ENCODE measurements at regions not wholly inside any gene's neighbourhood (a gene's known extent, or its start where the extent isn't known, plus 50 kb on each side); places are given as distances from the start of the nearest gene placed in this dataset.

GRCh38 chr11:70575396-70576060 lies 177.2 kb downstream of the CTTN start:
- no peak for DNase-seq

GRCh38 chr11:70577258-70577603 lies 178.9 kb downstream of the CTTN start:
- DNase-seq, result no peak

DNA sequence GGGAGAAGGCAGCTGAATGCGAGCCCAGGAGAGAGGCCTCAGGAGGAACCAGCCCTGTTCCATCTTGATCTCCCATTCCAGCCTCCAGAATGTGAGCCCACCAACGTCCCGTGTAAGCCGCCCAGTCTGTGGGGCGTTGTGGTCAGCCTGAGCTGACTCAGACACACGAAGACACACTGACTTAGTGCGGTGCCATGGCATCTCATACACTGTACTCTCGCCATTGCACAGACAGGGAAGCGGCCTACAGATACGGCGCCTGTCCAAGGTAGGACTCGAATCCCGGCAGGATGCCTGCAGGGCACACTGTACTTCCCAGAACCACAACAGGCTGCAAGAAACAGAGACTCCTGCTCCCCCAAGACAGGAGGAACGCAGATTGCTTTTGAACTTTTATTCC lies 179.6 kb downstream of the CTTN start:
- no peak for DNase-seq

GRCh38 chr11:70578371-70578770 lies 180.0 kb downstream of the CTTN start:
- no peak for DNase-seq

DNA sequence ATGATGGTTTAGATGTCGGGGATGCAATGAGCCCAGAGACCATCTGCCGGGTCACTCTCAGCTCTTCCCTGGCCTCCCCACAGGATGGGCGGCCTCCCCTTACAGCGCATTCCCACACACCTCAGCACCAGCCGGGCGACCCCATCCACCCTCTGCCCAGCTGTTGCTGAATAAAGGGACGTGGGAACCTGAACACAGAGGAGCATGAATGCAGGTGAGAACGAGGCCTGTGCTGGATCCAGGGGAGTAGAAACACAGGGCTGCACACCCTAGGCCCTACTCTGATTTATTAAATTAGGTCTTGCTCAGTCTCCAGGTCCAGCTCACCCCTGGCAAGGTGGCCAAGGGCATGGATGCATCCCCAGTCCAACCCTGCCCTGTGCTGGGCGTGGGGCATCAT lies 180.5 kb downstream of the CTTN start:
- DNase-seq, result no peak

DNA sequence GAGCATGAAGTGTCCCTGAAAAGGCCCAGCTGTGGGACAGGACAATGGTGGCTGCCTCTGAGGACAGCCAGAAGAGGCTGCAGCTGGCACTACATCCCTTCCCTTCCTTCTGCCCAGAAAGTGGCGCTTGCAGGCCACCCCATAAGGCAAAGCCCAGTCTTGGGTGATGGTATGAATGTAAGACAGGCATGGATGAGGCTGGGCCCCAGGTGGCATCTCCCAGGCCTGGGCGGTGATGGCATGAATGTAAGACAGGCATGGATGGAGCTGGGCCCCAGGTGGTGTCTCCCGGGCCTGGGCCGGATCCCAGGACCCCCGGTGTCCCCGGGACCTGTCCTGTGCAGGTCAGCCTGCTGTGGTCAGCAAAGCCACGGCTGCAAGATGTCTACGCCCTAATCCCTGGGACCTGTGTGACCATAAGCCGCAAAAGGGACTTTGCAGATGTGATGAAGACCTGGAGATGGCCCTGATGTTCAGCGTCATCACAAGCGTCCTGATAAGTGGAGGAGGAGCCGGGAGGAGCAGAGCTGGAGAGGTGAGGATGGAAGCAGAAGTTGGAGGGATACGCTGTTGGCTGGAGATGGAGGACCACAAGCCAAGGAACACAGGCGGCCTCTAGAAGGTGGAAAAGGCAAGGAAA lies 181.1 kb downstream of the CTTN start:
- no peak for DNase-seq

DNA sequence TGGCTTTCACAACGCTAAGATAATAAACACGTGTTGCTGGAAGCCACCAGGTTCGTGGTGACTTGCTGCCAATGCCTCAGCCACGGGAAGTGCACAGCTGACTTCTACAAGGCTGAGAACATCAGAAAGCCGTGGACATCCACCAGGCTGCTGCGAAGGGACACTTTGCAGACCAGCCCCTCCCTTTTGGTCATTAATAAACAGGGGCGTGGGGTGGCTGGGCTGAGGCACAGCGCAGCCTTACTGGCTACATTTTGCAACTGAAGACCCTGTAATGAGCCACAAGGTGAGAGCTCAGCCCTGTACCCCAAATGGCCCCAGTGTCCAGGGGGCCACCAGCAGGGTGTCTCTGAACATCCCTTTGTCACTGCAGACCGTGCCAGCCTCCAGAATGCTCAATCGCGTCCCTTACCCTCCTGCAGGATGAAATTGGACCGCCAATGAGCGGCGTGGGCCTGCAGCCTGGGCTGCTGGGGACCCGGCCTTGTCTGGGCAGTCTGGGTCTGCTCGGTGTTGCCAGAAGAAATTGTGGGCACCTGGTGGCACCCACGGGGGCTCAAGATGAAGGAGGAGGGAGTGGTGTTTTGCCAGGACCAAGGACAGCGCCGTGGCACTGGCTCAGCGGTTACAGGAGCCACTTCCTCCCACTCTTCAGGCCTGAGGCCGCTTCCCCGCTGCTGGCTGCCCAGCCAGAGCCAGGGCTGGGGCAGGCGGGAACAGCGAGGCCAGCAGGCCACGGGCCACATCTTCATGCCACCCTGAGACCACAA lies 181.9 kb downstream of the CTTN start:
- no peak for DNase-seq

DNA sequence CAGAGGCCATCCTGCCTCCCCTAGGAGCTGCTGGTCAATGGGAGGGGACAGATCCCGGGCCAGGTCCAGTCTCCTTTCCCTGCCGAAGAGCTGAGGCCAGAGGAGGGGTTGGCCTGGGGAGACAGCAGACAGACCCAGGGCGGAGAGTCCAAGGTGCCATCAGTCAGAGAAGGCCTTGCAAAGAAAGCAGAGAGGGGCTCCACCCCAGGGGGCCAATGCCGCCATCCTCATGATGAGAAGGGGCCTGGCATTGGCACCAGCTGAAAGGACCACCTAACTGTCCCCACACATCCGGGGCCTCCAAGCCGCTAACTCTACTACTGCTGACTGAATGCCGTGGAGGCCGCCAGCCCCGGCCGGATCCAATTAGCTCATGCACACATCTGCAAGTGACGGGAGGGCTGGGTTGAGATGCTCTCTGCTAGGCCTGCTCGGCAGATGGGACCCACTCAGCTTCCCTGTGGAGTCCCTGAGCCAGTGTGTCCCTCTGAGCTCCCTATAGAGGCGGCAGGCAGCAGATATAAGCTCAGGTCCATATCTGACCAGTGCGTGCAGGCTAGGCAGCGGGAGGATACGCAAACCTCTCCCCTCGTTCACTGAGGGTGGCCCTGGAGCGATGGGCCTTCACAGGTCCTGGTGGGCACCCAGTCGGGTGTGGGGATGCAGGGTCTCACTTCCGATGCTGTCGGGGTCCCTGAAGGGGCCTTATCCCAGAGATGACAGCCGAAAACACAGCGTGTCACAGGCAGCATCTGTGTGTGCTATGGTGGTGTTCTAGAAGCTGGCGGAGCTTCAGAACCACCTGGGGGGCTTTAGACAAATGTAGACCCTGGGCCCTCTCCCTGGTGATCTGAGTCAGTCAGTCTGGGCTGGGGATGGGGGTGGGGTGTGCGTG lies 183.9 kb downstream of the CTTN start:
- no peak for DNase-seq

- DNase-seq, result no peak
Measured at GRCh38 chr11:70582886-70583641, 184.7 kb downstream of the CTTN start.

GRCh38 chr11:70583781-70584218 lies 185.5 kb downstream of the CTTN start:
- DNase-seq, result no peak

DNA sequence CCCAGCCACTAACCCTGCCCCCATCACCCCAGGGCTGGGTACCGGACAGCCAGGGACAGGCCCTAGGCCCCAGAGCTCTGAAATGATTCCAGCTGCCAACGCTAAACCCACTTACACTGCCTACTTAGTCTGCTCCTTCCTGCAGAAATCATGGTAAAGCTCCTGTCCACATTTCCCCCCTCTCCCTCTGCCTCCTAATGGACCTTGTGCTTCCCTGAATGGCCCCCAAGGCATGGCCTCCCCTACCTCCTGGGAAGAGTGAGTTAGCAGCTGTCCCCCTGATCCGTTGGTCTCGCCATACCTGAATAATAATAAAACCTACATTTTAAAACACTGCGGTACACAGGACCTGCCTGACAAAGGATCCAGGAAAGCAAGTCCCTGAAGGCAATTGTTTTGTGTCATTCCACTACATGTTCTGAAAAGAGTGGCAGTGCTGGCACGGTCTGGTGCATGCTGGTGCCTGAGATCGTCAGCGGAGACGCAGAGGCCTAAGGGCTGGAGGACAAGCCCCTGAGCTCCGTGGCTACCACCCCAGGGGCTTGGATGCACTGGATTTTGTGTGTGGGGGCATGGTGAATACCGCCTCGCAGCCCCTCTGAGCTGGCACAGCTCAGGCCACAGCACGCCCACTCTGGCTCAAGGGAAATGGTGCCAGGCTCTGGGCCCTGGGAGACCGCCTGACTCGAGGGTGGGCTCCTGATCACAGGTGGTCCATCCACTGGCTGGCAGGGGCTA lies 186.3 kb downstream of the CTTN start:
- DNase-seq, result no peak

- DNase-seq, result no peak
Measured at GRCh38 chr11:70585236-70585545, 186.9 kb downstream of the CTTN start.

DNA sequence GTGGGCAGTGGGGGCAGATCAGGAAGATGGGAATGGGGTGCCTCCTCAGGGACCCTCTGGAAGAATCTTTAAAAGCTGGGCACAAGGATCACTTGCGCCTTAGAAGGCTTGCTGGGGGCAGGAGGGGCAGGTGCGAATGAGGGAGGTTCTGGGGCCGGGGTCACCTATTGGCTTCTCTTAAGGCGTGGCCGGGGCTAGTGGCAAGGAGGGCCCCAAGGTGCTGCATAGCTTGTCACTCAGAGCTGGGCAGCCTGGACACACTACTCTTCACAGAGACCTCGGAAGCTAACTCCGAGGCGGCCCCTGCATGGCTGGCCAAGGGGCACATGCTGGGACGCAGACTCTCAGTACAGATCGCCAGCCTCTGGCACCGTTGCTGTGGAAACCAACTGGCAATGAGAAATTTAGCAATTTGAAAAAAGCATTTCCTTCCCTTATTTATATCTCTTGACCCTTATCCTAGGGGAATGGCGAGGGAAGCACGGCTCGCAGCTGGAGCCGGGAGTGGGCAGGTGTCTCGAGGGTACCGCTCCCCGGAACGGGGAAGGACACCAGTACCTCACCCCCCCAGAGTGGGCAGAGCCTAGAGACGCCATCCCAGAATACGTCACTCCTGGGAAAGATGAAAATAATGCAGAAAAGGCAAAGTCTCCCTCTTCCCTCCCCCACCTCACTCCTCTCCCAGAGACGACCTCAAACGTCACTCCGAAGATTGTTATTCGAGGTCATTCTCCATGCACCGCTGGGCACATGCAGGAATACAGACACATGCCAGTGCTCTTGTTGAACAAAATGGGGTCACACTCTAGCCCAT lies 188.1 kb downstream of the CTTN start:
- DNase-seq, result no peak

DNA sequence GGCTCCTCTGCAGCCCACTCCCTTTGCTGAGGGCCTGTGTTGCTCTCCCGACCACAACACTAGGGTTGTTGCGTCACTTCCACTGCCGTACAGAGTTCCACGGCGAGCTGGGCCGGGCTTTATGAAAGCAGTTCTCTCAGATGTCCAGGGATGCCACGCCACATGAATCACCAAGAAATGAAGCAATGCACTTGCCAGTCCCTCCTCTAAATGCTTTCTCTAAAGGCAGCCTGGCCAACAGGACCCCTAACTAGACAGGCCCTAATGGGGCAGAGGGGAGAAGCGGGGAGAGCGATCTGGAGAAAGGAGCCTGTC lies 188.7 kb downstream of the CTTN start:
- no peak for DNase-seq

DNA sequence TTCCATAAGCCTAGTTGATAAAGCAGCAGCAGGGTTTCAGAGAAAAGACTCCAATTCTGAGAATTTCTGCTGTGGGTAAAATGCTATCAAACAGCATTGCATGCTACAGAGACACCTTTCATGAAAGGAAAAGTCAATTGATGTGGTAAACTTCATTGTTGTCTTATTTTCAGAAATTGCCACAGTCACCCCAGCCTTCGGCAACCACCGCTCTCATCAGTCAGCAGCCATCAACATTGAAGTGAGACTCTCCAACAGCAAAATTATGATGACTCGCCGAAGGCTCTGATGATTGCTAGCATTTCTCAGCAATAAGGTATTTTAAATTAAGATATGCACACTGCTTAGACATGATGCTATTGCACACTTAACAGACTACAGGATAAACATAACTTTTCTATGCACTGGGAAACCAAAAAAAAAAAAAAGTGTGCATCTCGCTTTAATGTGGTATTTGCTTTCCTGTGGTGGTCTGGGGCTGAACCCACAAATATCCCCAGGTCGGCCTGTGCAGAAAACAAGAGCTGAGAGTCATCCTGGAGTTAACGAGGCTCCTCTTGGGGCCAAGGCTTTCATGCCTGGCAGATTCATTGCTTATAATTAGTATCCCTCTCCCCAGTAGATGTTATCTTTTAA lies 192.1 kb downstream of the CTTN start:
- no peak for DNase-seq

- no peak for DNase-seq
Measured at GRCh38 chr11:70592641-70593165, 194.4 kb downstream of the CTTN start.

DNA sequence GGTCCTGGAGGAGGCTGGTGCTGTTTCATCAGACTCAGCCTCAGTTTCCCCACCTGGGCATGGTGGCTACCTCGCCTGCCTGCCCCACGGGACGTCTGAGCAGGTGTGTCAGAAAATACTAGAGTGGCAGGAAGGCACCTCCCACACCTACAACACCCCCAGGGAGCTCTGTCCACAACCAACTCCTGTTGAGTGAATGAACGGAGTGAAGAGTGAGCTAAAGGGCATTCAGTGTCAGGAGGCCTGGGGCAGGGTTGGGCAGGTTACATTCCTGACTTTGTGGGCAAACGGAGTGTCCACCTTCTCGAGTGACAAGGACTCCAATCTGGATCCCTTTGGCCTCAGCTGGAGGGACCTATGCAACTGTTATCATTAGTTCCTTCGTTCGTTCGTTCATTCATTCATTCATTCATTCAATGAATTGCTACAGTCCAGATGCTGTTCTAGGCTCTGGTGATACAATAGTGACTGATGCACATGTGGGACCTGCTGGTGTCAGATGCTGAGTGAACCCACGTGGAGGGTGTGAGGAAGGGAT lies 195.2 kb downstream of the CTTN start:
- DNase-seq, result no peak

GRCh38 chr11:70594031-70594430 lies 195.7 kb downstream of the CTTN start:
- no peak for DNase-seq

GRCh38 chr11:70594606-70595005 lies 196.3 kb downstream of the CTTN start:
- DNase-seq, result no peak

DNA sequence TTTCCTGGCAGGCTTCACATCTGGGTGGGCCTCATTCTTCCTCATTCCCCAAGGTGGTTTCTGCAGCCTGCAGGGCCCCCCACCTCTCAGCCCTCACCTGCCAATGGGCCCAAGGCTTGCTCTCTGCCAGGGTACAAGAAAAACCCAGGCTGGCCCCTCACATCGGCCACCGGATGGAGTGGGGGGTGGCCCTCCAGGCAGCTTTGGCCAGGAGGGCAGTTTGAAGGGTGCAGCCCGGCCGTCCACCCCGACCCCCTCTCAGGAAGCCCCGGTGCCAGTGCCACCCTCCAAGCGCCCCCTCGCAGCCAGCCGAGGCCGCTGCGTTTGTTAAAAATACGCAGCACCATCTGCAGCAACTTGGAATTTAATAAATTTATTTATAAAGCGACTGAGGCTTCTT lies 196.7 kb downstream of the CTTN start:
- no peak for DNase-seq

All from activated CD4-positive, alpha-beta T cell treated with anti-CD3 and anti-CD28 coated beads, Interleukin-2, amount 50 U/mL, for 1 hour (primary cell).